ENCODE measurements at regions not wholly inside any gene's neighbourhood (a gene's known extent, or its start where the extent isn't known, plus 50 kb on each side); places are given as distances from the start of the nearest gene placed in this dataset.

DNA sequence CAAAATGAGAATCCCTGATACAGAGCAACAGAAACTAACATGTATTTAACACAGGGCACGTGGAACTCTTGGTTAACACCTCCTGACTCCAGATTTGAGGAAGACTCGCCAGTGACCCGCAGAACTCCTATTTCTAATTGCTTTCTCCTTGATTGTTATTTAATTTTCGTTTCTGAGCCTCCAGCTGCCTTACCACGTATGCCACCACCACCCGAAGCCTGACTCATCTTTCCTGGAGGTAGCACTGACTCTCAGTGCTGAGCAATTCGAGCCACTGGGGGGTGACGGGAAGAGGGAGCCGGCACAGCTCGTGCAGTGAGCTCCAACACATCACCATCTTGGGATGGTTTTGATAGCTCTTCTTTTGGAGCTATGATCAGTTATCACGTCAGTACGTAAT lies 273.9 kb upstream of the MGMT start:
- TF ChIP-seq, protein P1, sequence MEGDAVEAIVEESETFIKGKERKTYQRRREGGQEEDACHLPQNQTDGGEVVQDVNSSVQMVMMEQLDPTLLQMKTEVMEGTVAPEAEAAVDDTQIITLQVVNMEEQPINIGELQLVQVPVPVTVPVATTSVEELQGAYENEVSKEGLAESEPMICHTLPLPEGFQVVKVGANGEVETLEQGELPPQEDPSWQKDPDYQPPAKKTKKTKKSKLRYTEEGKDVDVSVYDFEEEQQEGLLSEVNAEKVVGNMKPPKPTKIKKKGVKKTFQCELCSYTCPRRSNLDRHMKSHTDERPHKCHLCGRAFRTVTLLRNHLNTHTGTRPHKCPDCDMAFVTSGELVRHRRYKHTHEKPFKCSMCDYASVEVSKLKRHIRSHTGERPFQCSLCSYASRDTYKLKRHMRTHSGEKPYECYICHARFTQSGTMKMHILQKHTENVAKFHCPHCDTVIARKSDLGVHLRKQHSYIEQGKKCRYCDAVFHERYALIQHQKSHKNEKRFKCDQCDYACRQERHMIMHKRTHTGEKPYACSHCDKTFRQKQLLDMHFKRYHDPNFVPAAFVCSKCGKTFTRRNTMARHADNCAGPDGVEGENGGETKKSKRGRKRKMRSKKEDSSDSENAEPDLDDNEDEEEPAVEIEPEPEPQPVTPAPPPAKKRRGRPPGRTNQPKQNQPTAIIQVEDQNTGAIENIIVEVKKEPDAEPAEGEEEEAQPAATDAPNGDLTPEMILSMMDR (IDR thresholded peaks at IDR 0.05; ENCODE audit: poor library complexity, severe bottlenecking): no peak
- TF ChIP-seq EP300 (conservative IDR thresholded peaks at IDR 0.05; ENCODE audit: poor library complexity, severe bottlenecking) (no peak), TAF1 (IDR thresholded peaks at IDR 0.05; ENCODE audit: low read depth) (no peak), EZH2 (IDR thresholded peaks at IDR 0.05; ENCODE audit: borderline replicate concordance, insufficient read depth, low read length, poor library complexity, severe bottlenecking) (no peak), POLR2AphosphoS5 (IDR thresholded peaks at IDR 0.05) (no peak), SMC3 (conservative IDR thresholded peaks at IDR 0.05; ENCODE audit: poor library complexity) (no peak), RAD21 (conservative IDR thresholded peaks at IDR 0.05) (no peak), MXI1 (conservative IDR thresholded peaks at IDR 0.05; ENCODE audit: poor library complexity, severe bottlenecking) (no peak)
- TF ChIP-seq, protein P2, sequence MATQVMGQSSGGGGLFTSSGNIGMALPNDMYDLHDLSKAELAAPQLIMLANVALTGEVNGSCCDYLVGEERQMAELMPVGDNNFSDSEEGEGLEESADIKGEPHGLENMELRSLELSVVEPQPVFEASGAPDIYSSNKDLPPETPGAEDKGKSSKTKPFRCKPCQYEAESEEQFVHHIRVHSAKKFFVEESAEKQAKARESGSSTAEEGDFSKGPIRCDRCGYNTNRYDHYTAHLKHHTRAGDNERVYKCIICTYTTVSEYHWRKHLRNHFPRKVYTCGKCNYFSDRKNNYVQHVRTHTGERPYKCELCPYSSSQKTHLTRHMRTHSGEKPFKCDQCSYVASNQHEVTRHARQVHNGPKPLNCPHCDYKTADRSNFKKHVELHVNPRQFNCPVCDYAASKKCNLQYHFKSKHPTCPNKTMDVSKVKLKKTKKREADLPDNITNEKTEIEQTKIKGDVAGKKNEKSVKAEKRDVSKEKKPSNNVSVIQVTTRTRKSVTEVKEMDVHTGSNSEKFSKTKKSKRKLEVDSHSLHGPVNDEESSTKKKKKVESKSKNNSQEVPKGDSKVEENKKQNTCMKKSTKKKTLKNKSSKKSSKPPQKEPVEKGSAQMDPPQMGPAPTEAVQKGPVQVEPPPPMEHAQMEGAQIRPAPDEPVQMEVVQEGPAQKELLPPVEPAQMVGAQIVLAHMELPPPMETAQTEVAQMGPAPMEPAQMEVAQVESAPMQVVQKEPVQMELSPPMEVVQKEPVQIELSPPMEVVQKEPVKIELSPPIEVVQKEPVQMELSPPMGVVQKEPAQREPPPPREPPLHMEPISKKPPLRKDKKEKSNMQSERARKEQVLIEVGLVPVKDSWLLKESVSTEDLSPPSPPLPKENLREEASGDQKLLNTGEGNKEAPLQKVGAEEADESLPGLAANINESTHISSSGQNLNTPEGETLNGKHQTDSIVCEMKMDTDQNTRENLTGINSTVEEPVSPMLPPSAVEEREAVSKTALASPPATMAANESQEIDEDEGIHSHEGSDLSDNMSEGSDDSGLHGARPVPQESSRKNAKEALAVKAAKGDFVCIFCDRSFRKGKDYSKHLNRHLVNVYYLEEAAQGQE (IDR thresholded peaks at IDR 0.05; ENCODE audit: borderline replicate concordance): no peak
